ENCODE measurements at regions not wholly inside any gene's neighbourhood (a gene's known extent, or its start where the extent isn't known, plus 50 kb on each side); places are given as distances from the start of the nearest gene placed in this dataset.

- Mint-ChIP-seq H3K27ac (no peak overlapping the region), H3K27me3 (no peaks in the 10 kb centered on the region), H3K4me3 (no peak overlapping the region), H3K36me3 (peaks cover 2% of the 10 kb centered on the region), H3K9me3 (peaks cover 27% of the 10 kb centered on the region), H3K4me1 (no peaks in the 10 kb centered on the region)
- no peak for DNase-seq
These were observed 755.6 kb upstream of the CITED2 start for GRCh38 chr6:140130074-140130473.

GRCh38 chr6:140124498-140124897 is 750.0 kb upstream of the CITED2 start:
- no peak overlapping the region for H3K4me3 Mint-ChIP-seq
- DNase-seq, result no peak
- H3K27me3 Mint-ChIP-seq, result no peaks in the 10 kb centered on the region
- peaks cover 8% of the 10 kb centered on the region for H3K9me3 Mint-ChIP-seq
- no peaks in the 10 kb centered on the region for H3K36me3 Mint-ChIP-seq
- H3K4me1 Mint-ChIP-seq, result no peaks in the 10 kb centered on the region
- no peak overlapping the region for H3K27ac Mint-ChIP-seq

GRCh38 chr6:140108167-140108566 is 733.7 kb upstream of the CITED2 start:
- Mint-ChIP-seq H3K36me3 (no peaks in the 10 kb centered on the region), H3K9me3 (no peaks in the 10 kb centered on the region), H3K4me3 (no peak overlapping the region), H3K4me1 (no peaks in the 10 kb centered on the region), H3K27me3 (peaks cover 11% of the 10 kb centered on the region), H3K27ac (no peak overlapping the region)
- DNase-seq, result no peak

DNA sequence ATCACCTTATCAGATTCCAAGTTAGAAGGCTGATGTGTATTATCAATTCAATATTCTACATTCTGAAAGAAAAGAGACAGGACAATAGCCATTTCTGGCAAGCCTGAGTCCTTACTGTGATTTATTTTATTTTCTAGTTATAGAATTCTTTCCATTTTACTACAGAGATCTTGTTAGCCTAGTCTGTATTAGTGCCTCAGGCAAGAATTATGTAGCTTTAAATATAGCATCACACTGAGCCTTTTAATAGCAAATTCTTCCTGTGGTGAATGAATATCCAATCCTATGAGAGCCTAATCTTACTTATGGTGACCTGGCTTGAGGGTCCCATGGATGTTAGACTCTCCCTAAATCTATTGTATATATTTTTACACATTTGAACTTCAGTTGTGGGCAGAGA is 732.8 kb upstream of the CITED2 start:
- peaks cover 8% of the 10 kb centered on the region for H3K27me3 Mint-ChIP-seq
- H3K9me3 Mint-ChIP-seq, result no peaks in the 10 kb centered on the region
- H3K4me3 Mint-ChIP-seq, result no peak overlapping the region
- H3K36me3 Mint-ChIP-seq, result no peaks in the 10 kb centered on the region
- no peak for DNase-seq
- H3K27ac Mint-ChIP-seq, result no peak overlapping the region
- no peaks in the 10 kb centered on the region for H3K4me1 Mint-ChIP-seq

DNA sequence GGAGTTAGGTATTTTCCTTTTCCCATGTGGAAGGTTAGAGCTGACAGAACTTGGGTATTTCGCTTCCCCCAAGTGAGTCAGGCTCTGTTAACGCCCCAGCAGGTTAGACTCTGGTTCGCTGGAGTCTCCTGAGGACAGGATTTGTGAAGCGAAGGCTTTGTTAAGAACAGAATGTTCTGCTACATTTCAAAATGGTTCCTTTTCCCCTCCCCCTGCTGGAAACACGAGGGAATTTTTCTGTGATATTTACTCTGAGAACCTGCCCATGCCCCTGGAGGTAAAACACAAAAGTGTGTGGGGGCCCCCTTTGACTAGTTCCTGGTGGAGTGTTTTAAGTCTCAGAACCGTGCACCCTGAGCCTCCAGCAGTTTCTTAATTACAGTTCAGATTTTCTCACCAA is 731.4 kb upstream of the CITED2 start:
- H3K9me3 Mint-ChIP-seq, result no peaks in the 10 kb centered on the region
- H3K4me3 Mint-ChIP-seq, result no peak overlapping the region

GRCh38 chr6:140105241-140105640 is 730.8 kb upstream of the CITED2 start:
- no peak for DNase-seq
- H3K36me3 Mint-ChIP-seq, result no peaks in the 10 kb centered on the region
- no peak overlapping the region for H3K27ac Mint-ChIP-seq
- no peaks in the 10 kb centered on the region for H3K9me3 Mint-ChIP-seq
- H3K4me1 Mint-ChIP-seq, result no peaks in the 10 kb centered on the region
- H3K27me3 Mint-ChIP-seq, result peaks cover 6% of the 10 kb centered on the region
- no peak overlapping the region for H3K4me3 Mint-ChIP-seq

More for the DNA sequence above, 731.4 kb upstream of the CITED2 start:
- H3K4me1 Mint-ChIP-seq, result no peaks in the 10 kb centered on the region
- peaks cover 6% of the 10 kb centered on the region for H3K27me3 Mint-ChIP-seq
- H3K27ac Mint-ChIP-seq, result no peak overlapping the region
- DNase-seq, result no peak
- H3K36me3 Mint-ChIP-seq, result no peaks in the 10 kb centered on the region

DNA sequence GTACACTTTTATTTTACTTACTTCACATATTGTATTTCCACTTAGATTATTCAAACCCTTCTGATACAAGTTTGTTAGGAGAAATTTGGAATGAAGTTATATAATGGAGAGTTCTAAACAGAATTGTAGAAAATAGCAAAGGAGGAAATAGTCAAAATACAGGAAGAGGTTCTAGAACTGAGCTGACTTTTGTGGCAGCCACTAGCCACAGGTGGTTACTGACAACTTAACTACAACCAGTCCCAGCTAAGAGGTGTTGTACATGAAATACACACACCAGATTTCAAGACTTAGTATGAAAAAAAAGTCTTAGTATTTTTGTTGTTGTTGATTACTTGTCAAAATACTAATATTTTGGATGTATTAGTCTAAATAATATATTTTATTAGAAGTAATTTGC is 727.4 kb upstream of the CITED2 start:
- H3K9me3 Mint-ChIP-seq, result no peaks in the 10 kb centered on the region
- no peak for DNase-seq
- H3K4me3 Mint-ChIP-seq, result no peak overlapping the region
- no peaks in the 10 kb centered on the region for H3K4me1 Mint-ChIP-seq
- no peaks in the 10 kb centered on the region for H3K27me3 Mint-ChIP-seq
- H3K27ac Mint-ChIP-seq, result no peak overlapping the region
- no peaks in the 10 kb centered on the region for H3K36me3 Mint-ChIP-seq

GRCh38 chr6:140101367-140101766 is 726.9 kb upstream of the CITED2 start:
- H3K4me1 Mint-ChIP-seq, result no peaks in the 10 kb centered on the region
- H3K9me3 Mint-ChIP-seq, result no peaks in the 10 kb centered on the region
- no peak overlapping the region for H3K27ac Mint-ChIP-seq
- no peaks in the 10 kb centered on the region for H3K36me3 Mint-ChIP-seq
- no peak overlapping the region for H3K4me3 Mint-ChIP-seq
- H3K27me3 Mint-ChIP-seq, result no peaks in the 10 kb centered on the region
- DNase-seq, result no peak

DNA sequence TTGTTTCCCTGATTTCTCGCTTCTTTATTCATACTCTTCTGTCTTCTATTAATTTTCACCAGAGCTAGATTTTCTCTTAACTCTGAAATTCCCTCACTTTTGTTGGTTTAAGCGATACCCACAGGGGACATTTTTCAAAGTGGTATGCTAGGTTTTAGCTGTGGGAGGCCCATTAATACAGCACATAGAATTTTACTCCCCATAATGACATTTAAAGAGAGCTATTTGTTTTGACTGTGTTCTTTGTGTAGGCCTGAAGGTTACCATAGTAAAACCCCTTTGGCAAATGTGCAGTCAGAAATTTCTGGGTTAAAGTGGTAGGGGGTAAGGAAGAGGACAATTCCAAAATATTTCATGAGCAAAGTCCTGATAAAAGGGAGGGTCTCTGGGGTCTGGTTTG is 721.1 kb upstream of the CITED2 start:
- H3K9me3 Mint-ChIP-seq, result no peaks in the 10 kb centered on the region
- H3K4me3 Mint-ChIP-seq, result no peak overlapping the region
- no peaks in the 10 kb centered on the region for H3K4me1 Mint-ChIP-seq
- no peak overlapping the region for H3K27ac Mint-ChIP-seq
- no peaks in the 10 kb centered on the region for H3K27me3 Mint-ChIP-seq
- no peak for DNase-seq
- H3K36me3 Mint-ChIP-seq, result no peaks in the 10 kb centered on the region

GRCh38 chr6:140091895-140092294 is 717.4 kb upstream of the CITED2 start:
- Mint-ChIP-seq H3K27ac (no peak overlapping the region), H3K27me3 (no peaks in the 10 kb centered on the region), H3K4me1 (no peaks in the 10 kb centered on the region), H3K36me3 (no peaks in the 10 kb centered on the region), H3K9me3 (no peaks in the 10 kb centered on the region), H3K4me3 (no peak overlapping the region)
- DNase-seq, result no peak

- H3K9me3 Mint-ChIP-seq, result no peaks in the 10 kb centered on the region
These were observed 716.4 kb upstream of the CITED2 start for GRCh38 chr6:140090871-140091270.

GRCh38 chr6:140083375-140083774 is 708.9 kb upstream of the CITED2 start:
- Mint-ChIP-seq H3K27ac (no peak overlapping the region), H3K9me3 (no peaks in the 10 kb centered on the region), H3K4me1 (no peaks in the 10 kb centered on the region), H3K4me3 (no peak overlapping the region), H3K27me3 (no peaks in the 10 kb centered on the region), H3K36me3 (no peaks in the 10 kb centered on the region)
- DNase-seq, result no peak

More at GRCh38 chr6:140090871-140091270, 716.4 kb upstream of the CITED2 start:
- no peaks in the 10 kb centered on the region for H3K36me3 Mint-ChIP-seq
- H3K27ac Mint-ChIP-seq, result no peak overlapping the region
- H3K4me1 Mint-ChIP-seq, result no peaks in the 10 kb centered on the region
- H3K4me3 Mint-ChIP-seq, result no peak overlapping the region
- no peaks in the 10 kb centered on the region for H3K27me3 Mint-ChIP-seq
- no peak for DNase-seq

DNA sequence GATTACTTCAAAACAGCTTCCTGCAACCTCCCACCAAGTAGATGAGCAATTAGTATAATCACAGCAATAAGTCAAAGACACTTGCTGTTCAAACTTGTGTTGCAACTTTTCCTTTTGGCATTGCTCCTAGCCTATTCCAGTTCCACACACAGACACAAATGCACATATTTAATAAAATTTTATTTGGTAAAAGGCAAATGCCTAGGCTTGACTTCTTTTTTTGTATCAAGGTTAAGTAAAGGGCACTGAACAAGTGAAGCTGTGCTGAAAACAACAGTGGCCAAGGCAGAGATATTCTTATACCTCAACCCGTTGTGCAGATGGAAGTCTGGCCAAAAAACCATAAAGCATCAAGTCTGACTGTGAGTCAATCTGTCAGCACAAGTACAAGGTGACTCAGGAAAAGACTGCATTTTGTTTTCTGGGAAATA is 708.4 kb upstream of the CITED2 start:
- Mint-ChIP-seq H3K36me3 (no peaks in the 10 kb centered on the region), H3K4me3 (no peak overlapping the region), H3K4me1 (no peaks in the 10 kb centered on the region), H3K9me3 (no peaks in the 10 kb centered on the region), H3K27me3 (peaks cover under 1% of the 10 kb centered on the region), H3K27ac (no peak overlapping the region)
- no peak for DNase-seq

DNA sequence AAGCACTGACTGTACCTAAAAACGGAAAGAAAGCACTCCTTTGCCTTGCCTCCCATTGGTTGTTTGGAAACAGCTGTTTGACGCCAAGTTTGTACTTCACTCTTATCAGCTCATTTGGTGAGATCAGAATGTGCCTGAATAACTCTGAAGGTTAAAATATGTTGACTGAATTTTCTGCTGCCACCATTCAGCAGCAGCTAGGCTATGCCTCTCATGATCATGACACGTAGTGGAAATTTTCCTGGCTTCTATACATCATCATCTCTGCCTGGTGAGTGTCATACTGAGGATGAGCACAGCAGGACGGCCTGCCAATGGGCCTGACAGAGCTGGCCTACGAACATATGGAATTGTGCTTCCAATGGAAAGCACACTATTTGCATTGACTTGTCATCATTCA is 704.9 kb upstream of the CITED2 start:
- Mint-ChIP-seq H3K27ac (no peak overlapping the region), H3K9me3 (no peaks in the 10 kb centered on the region), H3K4me1 (no peaks in the 10 kb centered on the region), H3K27me3 (peaks cover 11% of the 10 kb centered on the region), H3K4me3 (no peak overlapping the region), H3K36me3 (no peaks in the 10 kb centered on the region)
- DNase-seq, result no peak

- Mint-ChIP-seq H3K27ac (no peak overlapping the region), H3K27me3 (peaks cover 11% of the 10 kb centered on the region), H3K4me1 (no peaks in the 10 kb centered on the region), H3K4me3 (no peak overlapping the region), H3K9me3 (no peaks in the 10 kb centered on the region), H3K36me3 (no peaks in the 10 kb centered on the region)
- no peak for DNase-seq
These were observed 704.2 kb upstream of the CITED2 start for GRCh38 chr6:140078561-140079125.

- H3K4me3 Mint-ChIP-seq, result no peak overlapping the region
- H3K27ac Mint-ChIP-seq, result no peak overlapping the region
- H3K27me3 Mint-ChIP-seq, result peaks cover 11% of the 10 kb centered on the region
- no peaks in the 10 kb centered on the region for H3K36me3 Mint-ChIP-seq
- no peak for DNase-seq
- H3K9me3 Mint-ChIP-seq, result no peaks in the 10 kb centered on the region
- no peaks in the 10 kb centered on the region for H3K4me1 Mint-ChIP-seq
These were observed 703.5 kb upstream of the CITED2 start for GRCh38 chr6:140077827-140078560.
